IMR-90 (cell line): ENCODE measurements at regions not wholly inside any gene's neighbourhood (a gene's known extent, or its start where the extent isn't known, plus 50 kb on each side); places are given as distances from the start of the nearest gene placed in this dataset.

ENCODE experiments used
- ATAC-seq: fragments of 200-7000 bp; cut with Tn5 transposase; 2 replicates; pipeline ENCODE4 v1.9.1; 2020; ENCODE audit warnings: low read depth, mild to moderate bottlenecking, moderate library complexity
- BruUV-seq: library from RNA; stranded (reverse); fragments of 400-500 nt; replicated peaks from 2 replicates; lab custom pipeline; 2021; lab: Mats Ljungman, UMichigan
- CTCF ChIA-PET: fragments of 300-600 bp; formaldehyde crosslinking; extraction: SDS; loops from one replicate; lab custom pipeline; 2021; ENCODE audit warnings: antibody characterized with exemption; lab: Yijun Ruan, JAX
- POLR2A ChIA-PET: fragments of 300-600 bp; sonication (Branson Sonifier 250); formaldehyde crosslinking; loops from one replicate; lab custom pipeline; 2022; ENCODE audit warnings: antibody characterized with exemption; ENCODE audit not compliant: unreplicated experiment; lab: Charles Lee
- DNase-seq: peaks from one replicate; pipeline ENCODE4 v3.0.0; 2013
- H2AFZ ChIP-seq: replicated peaks from 2 replicates; pipeline ENCODE3; 2013; ENCODE audit warnings: low read length, mild to moderate bottlenecking; ENCODE audit not compliant: poor library complexity
- H2AK5ac ChIP-seq: 2 replicates; pipeline ENCODE4 v1.6.1; 2013; ENCODE audit warnings: low read depth, low read length, inconsistent platforms
- H2AK9ac ChIP-seq: replicated peaks from 2 replicates; pipeline ENCODE3; 2013; ENCODE audit warnings: mild to moderate bottlenecking, low read depth, low read length, moderate library complexity; ENCODE audit not compliant: poor library complexity
- H2BK120ac ChIP-seq: 2 replicates; pipeline ENCODE4 v1.6.1; 2013; ENCODE audit warnings: low read depth, low read length, inconsistent platforms
- H2BK15ac ChIP-seq: 3 replicates; pipeline ENCODE4 v1.6.1; 2013; ENCODE audit warnings: low read depth, low read length, inconsistent platforms
- H2BK20ac ChIP-seq: 2 replicates; pipeline ENCODE4 v1.6.1; 2013; ENCODE audit warnings: low read depth, mild to moderate bottlenecking, inconsistent platforms, low read length, moderate library complexity
- H2BK5ac ChIP-seq: 2 replicates; pipeline ENCODE4 v1.6.1; 2013; ENCODE audit warnings: mild to moderate bottlenecking, low read depth, low read length, inconsistent platforms; ENCODE audit not compliant: poor library complexity, severe bottlenecking
- H3K14ac ChIP-seq: replicated peaks from 2 replicates; pipeline ENCODE4 v1.6.1; 2013; ENCODE audit warnings: low read depth, low read length, inconsistent platforms
- H3K18ac ChIP-seq: 2 replicates; pipeline ENCODE4 v1.6.1; 2013; ENCODE audit warnings: low read depth, low read length, control low read depth
- H3K23ac ChIP-seq: 2 replicates; pipeline ENCODE4 v1.6.1; 2013; ENCODE audit warnings: low read depth, low read length, inconsistent platforms
- H3K27ac ChIP-seq: 2 replicates; pipeline ENCODE4 v1.5.1; 2013; ENCODE audit warnings: mild to moderate bottlenecking, control low read depth, low read length; ENCODE audit not compliant: insufficient read depth
- H3K27me3 ChIP-seq: 2 replicates; pipeline ENCODE4 v1.6.1; 2013; ENCODE audit warnings: low read length; ENCODE audit not compliant: control insufficient read depth, insufficient read depth
- H3K36me3 ChIP-seq: 2 replicates; pipeline ENCODE4 v1.6.1; 2013; ENCODE audit warnings: low read length, mixed read lengths; ENCODE audit not compliant: control insufficient read depth, insufficient read depth
- H3K4ac ChIP-seq: 2 replicates; pipeline ENCODE4 v1.6.1; 2013; ENCODE audit warnings: low read depth, low read length, inconsistent platforms
- H3K4me1 ChIP-seq: 2 replicates; pipeline ENCODE4 v1.6.1; 2013; ENCODE audit warnings: low read length, mixed read lengths; ENCODE audit not compliant: control insufficient read depth, insufficient read depth
- H3K4me2 ChIP-seq: 2 replicates; pipeline ENCODE4 v1.6.1; 2013; ENCODE audit warnings: low read depth, mild to moderate bottlenecking, control low read depth, low read length, moderate library complexity
- H3K4me3 ChIP-seq: 2 replicates; pipeline ENCODE4 v1.5.1; 2013; ENCODE audit warnings: low read depth, mild to moderate bottlenecking, control low read depth, low read length, moderate library complexity; ENCODE audit not compliant: insufficient read depth
- H3K56ac ChIP-seq: 2 replicates; pipeline ENCODE4 v1.6.1; 2013; ENCODE audit warnings: low read length, inconsistent platforms; ENCODE audit not compliant: insufficient read depth; ENCODE audit errors: extremely low read depth
- H3K79me1 ChIP-seq, 2 experiments: 2 replicates each; pipeline ENCODE4 v1.6.1; 2013; ENCODE audit warnings: low read length in 2 of 2, inconsistent platforms in 1 of 2, low read depth in 1 of 2
- H3K9ac ChIP-seq: 2 replicates; pipeline ENCODE4 v1.6.1; 2013; ENCODE audit warnings: low read depth, low read length, control low read depth
- H3K9me1 ChIP-seq: 2 replicates; pipeline ENCODE4 v1.6.1; 2013; ENCODE audit warnings: low read length, inconsistent platforms; ENCODE audit not compliant: insufficient read depth
- H3K9me3 ChIP-seq: 2 replicates; pipeline ENCODE4 v1.6.1; 2013; ENCODE audit warnings: low read length; ENCODE audit not compliant: control insufficient read depth, insufficient read depth
- H4K20me1 ChIP-seq: 2 replicates; pipeline ENCODE4 v1.6.1; 2013; ENCODE audit warnings: low read length, inconsistent platforms; ENCODE audit not compliant: insufficient read depth
- H4K5ac ChIP-seq: 2 replicates; pipeline ENCODE4 v1.6.1; 2013; ENCODE audit warnings: mild to moderate bottlenecking, low read depth, low read length, control low read depth
- H4K8ac ChIP-seq, 2 experiments: 2 replicates each; pipeline ENCODE4 v1.6.1; 2013; ENCODE audit warnings: low read depth in 2 of 2, low read length in 2 of 2, control low read depth in 1 of 2, inconsistent platforms in 1 of 2
- H4K91ac ChIP-seq: 2 replicates; pipeline ENCODE4 v1.6.1; 2013; ENCODE audit warnings: low read depth, low read length, inconsistent platforms; ENCODE audit not compliant: insufficient read depth
- FOS ChIP-seq: fragments of 150-350 bp; IDR thresholded peaks from 2 replicates; pipeline ENCODE4 v1.6.1; 2016; ENCODE audit warnings: low read depth, low read length
- MAFK ChIP-seq: IDR thresholded peaks from 2 replicates; pipeline ENCODE4 v1.6.1; 2012; ENCODE audit warnings: low read depth, low read length, improper control_type of control experiment
- MAZ ChIP-seq: IDR thresholded peaks from 2 replicates; pipeline ENCODE4 v1.6.1; 2012; ENCODE audit warnings: low read depth, mild to moderate bottlenecking, low read length, improper control_type of control experiment, moderate library complexity, borderline replicate concordance
- MXI1 ChIP-seq: IDR thresholded peaks from 2 replicates; pipeline ENCODE4 v1.6.1; 2012; ENCODE audit warnings: low read depth, mild to moderate bottlenecking, low read length, moderate library complexity, borderline replicate concordance
- NFE2L2 ChIP-seq: fragments of 150-350 bp; IDR thresholded peaks from 2 replicates; pipeline ENCODE4 v1.6.1; 2016; ENCODE audit warnings: low read depth, mild to moderate bottlenecking, low read length
- POLR2A ChIP-seq: IDR thresholded peaks from 2 replicates; pipeline ENCODE4 v1.6.1; 2012; ENCODE audit warnings: mild to moderate bottlenecking, low read depth, low read length
- RCOR1 ChIP-seq: IDR thresholded peaks from 2 replicates; pipeline ENCODE4 v1.6.1; 2012; ENCODE audit warnings: mild to moderate bottlenecking, low read length, improper control_type of control experiment; ENCODE audit not compliant: insufficient replicate concordance
- SMC3 ChIP-seq: fragments of 150-350 bp; IDR thresholded peaks from 2 replicates; pipeline ENCODE4 v1.6.1; 2016; ENCODE audit warnings: low read depth, mild to moderate bottlenecking, antibody characterized with exemption, low read length, moderate library complexity
- WGBS, 2 experiments: methylation state at CpG; one replicate each; pipeline versions ENCODE4 v1.1.5 to v1.1.7; 2013; ENCODE audit warnings: missing lambda C conversion rate in 2 of 2; ENCODE audit not compliant: insufficient read length in 1 of 2; ENCODE audit errors: extremely low coverage in 2 of 2; 5-methylcytosine and 5-hydroxymethylcytosine counted together
- dilution Hi-C: fragments of 300-500 bp; cut with HindIII; formaldehyde crosslinking; loops from one replicate; pipeline ENCODE4 v1.14.3; 2018; ENCODE audit warnings: low sequenced_read_pairs; ENCODE audit not compliant: unreplicated experiment
- in situ Hi-C: fragments of 300-500 bp; cut with MboI; formaldehyde crosslinking; loops from 3 replicates; pipeline ENCODE4 v1.14.3; 2019; ENCODE audit warnings: low sequenced_read_pairs, inconsistent platforms, mixed read lengths
- intact Hi-C: fragments of 100-400 bp; cut with micrococcal nuclease; formaldehyde crosslinking; loops from 2 replicates; pipeline ENCODE4 v1.10.0; 2022
- TF ChIP-seq, protein P1 (sequence below): fragments of 150-350 bp; IDR thresholded peaks from 2 replicates; pipeline ENCODE4 v1.6.1; 2016; ENCODE audit warnings: low read depth, mild to moderate bottlenecking, low read length, moderate library complexity, borderline replicate concordance

DNA sequence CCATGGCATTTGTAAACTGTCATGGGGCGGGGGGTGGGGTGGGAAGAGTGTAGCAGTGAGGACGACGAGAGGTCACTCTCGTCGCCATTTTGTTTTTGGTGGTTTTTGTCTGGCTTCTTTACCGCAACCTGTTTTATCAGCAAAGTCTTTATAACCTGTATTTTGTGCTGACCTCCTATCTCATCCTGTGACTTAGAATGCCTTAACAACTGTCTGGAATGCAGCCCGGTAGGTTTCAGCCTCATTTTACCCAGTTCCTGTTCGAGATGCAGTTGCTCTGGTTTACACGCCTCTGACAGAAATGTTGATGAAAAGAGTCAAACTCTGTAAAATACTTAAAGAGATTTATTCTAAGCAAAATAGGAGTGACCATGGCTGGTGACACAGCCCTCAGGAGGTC, 852.0 kb downstream of the DACH1 start:
- no peak overlapping the region for H2BK20ac ChIP-seq
- no peak overlapping the region for H3K56ac ChIP-seq
- no peak overlapping the region for H3K4ac ChIP-seq
- POLR2A ChIA-PET = no interaction called here
- H3K27ac ChIP-seq = no peak overlapping the region
- dilution Hi-C loops (no loop called here), in situ Hi-C loops (no loop called here), intact Hi-C loops (no loop called here)
- no peak overlapping the region for H3K18ac ChIP-seq
- H3K23ac ChIP-seq = no peak overlapping the region
- H3K9ac ChIP-seq = no peak overlapping the region
- DNase-seq = no peak
- no peak overlapping the region for H2AFZ ChIP-seq
- H4K91ac ChIP-seq = no peak overlapping the region
- no peak overlapping the region for H2BK15ac ChIP-seq
- no peak overlapping the region for H2AK5ac ChIP-seq
- ATAC-seq = no peak
- no peak overlapping the region for H4K8ac ChIP-seq
- no peak overlapping the region for H3K14ac ChIP-seq
- no peak overlapping the region for H3K4me2 ChIP-seq
- H4K5ac ChIP-seq = no peak overlapping the region
- H3K4me1 ChIP-seq = no peaks in the 10 kb centered on the region
- no peaks in the 10 kb centered on the region for H3K36me3 ChIP-seq
- no peak overlapping the region for H2BK120ac ChIP-seq
- TF ChIP-seq MAZ = no peak
- no peak for TF ChIP-seq POLR2A
- no peak for TF ChIP-seq RCOR1
- TF ChIP-seq MXI1 = no peak
- TF ChIP-seq SMC3 = no peak
- TF ChIP-seq NFE2L2 = no peak
- TF ChIP-seq FOS = no peak
- TF ChIP-seq MAFK = no peak
- TF ChIP-seq, protein P1, sequence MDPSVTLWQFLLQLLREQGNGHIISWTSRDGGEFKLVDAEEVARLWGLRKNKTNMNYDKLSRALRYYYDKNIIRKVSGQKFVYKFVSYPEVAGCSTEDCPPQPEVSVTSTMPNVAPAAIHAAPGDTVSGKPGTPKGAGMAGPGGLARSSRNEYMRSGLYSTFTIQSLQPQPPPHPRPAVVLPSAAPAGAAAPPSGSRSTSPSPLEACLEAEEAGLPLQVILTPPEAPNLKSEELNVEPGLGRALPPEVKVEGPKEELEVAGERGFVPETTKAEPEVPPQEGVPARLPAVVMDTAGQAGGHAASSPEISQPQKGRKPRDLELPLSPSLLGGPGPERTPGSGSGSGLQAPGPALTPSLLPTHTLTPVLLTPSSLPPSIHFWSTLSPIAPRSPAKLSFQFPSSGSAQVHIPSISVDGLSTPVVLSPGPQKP = no peak
- no CpG with 5 or more reads among the region's 9 CpGs for WGBS, 2 experiments
- no peaks in the 10 kb centered on the region for H3K27me3 ChIP-seq
- CTCF ChIA-PET = no interaction called here
- no peak overlapping the region for H2AK9ac ChIP-seq
- H3K9me1 ChIP-seq = no peaks in the 10 kb centered on the region
- H3K4me3 ChIP-seq = no peak overlapping the region
- no peaks in the 10 kb centered on the region; the same call in 1 of the 2 replicates for H3K9me3 ChIP-seq
- H4K20me1 ChIP-seq = no peaks in the 10 kb centered on the region
- no peak overlapping the region for H2BK5ac ChIP-seq
- BruUV-seq = no TSS peak
- no peaks in the 10 kb centered on the region for H3K79me1 ChIP-seq
